ENCODE measurements at regions not wholly inside any gene's neighbourhood (a gene's known extent, or its start where the extent isn't known, plus 50 kb on each side); places are given as distances from the start of the nearest gene placed in this dataset.
"Not testable (repeated sequence)": the region's sequence is repeated elsewhere in the genome, so short reads cannot be mapped to it uniquely, and the experiment has no call there.

DNA sequence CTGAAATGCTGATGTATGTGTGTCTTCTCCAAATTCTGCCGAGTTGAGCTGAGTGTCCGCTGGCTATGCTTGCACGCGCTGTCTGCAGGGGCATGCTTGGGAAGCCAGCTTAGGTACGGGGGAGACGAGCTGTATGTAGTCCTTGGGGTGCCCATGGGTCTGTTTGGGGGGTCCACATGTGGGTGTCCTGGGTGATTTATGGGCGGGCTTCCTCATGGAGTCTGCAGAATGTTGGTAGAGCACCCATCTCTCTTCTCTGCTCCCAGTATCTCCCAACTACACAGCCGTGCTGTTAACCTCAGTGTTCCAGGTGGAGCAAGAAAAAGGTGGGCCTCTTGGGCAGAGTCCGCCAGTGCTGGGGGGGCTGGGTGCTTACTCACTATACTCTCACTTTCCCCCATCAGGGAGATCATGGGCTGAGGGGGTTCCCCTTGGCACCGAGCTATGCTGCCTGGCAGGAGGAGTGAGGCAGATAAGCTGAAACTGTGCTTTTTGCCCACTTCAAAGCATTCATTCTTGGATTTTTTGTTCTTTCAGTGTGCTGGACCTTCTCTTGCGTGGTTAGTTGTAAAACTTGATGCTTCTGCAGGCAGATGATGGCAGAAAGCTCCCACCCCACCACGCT lies 128.2 kb upstream of the ALKAL2 start:
- DNase-seq = no peak
- intact Hi-C loops (cut with DNase I) = no loop called here

GRCh38 chr2:409523-409922 lies 121.6 kb upstream of the ALKAL2 start:
- no peak for DNase-seq
- intact Hi-C loops (cut with DNase I) = no loop called here

GRCh38 chr2:407630-408029 lies 119.7 kb upstream of the ALKAL2 start:
- intact Hi-C loops (cut with DNase I) = no loop called here
- no peak for DNase-seq

- intact Hi-C loops (cut with DNase I) = no loop called here
- no peak for DNase-seq
These were observed 119.0 kb upstream of the ALKAL2 start for GRCh38 chr2:406876-407275.

- intact Hi-C loops (cut with DNase I) = no loop called here
- DNase-seq = no peak
These were observed 118.3 kb upstream of the ALKAL2 start for GRCh38 chr2:406231-406630.

GRCh38 chr2:404581-404980 lies 116.7 kb upstream of the ALKAL2 start:
- no peak for DNase-seq
- intact Hi-C loops (cut with DNase I) = no loop called here

GRCh38 chr2:403682-404081 lies 115.8 kb upstream of the ALKAL2 start:
- intact Hi-C loops (cut with DNase I) = no loop called here

DNA sequence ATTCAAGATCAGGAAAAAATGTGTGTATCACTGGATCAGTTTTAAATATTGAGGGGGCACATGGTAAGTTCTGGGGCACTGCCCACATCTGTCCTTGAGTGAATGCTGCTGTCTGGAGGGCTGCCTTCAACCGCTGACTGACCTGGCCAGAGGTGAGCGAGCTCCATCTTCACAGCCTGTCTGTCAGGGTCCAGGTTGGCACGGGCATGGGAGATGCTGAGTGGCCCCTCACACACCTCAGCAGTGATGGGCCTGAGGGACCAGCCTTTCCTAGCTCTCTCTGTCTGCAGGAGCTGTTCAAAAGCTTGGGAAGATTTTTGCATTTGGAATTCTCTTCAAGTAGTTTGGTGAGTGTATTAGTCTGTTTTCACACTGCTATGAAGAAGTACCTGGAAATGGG lies 114.8 kb upstream of the ALKAL2 start:
- intact Hi-C loops (cut with DNase I) = no loop called here
- DNase-seq = no peak

More at GRCh38 chr2:403682-404081, 115.8 kb upstream of the ALKAL2 start:
- DNase-seq = no peak

- no peak for DNase-seq
- intact Hi-C loops (cut with DNase I) = no loop called here
These were observed 114.3 kb upstream of the ALKAL2 start for GRCh38 chr2:402206-402605.

- no peak for DNase-seq
These were observed 113.3 kb upstream of the ALKAL2 start for GRCh38 chr2:401019-401679.

GRCh38 chr2:397926-398325 lies 110.0 kb upstream of the ALKAL2 start:
- no peak for DNase-seq
- intact Hi-C loops (cut with DNase I) = no loop called here

More at GRCh38 chr2:401019-401679, 113.3 kb upstream of the ALKAL2 start:
- intact Hi-C loops (cut with DNase I) = no loop called here

DNA sequence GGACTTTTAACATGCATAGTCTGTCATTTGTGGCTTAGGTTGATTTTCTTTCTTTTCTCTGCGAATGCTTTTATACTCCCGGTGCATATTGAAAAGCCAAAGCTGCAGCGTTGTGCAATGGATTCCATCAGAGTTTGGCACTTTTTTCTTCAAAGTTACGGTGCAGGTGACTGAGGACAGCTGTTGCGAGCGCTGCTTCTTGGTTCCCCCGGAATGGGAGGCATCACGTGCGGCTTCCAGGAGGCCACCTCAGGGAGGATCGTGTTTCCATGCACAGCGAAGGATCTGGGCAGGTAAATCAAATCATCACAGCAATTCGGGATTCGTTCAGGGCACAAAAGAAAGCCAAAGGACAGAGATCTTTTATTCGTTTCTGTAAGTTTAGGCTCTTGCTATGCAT lies 109.6 kb upstream of the ALKAL2 start:
- intact Hi-C loops (cut with DNase I) = no loop called here
- DNase-seq = no peak

DNA sequence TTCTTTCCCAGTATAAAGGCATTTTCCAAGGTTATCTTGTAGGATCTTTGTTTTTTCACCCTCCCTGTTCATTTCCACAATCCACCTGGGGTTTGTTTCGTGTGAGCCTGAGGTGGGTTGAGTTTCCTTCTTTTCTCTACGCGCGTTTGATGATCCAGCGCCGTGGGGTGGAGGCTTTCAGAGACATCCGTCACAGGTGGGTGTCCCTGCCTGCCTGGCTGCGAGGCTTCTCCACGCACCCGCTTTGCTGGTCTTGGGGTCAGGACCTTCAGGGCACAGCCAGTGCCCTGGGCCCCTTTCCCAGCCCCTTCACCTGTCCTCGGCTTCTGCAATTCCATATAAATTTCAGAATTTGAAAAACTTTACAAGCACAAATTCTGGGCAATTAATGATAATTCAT lies 109.0 kb upstream of the ALKAL2 start:
- DNase-seq = no peak
- intact Hi-C loops (cut with DNase I) = no loop called here

DNA sequence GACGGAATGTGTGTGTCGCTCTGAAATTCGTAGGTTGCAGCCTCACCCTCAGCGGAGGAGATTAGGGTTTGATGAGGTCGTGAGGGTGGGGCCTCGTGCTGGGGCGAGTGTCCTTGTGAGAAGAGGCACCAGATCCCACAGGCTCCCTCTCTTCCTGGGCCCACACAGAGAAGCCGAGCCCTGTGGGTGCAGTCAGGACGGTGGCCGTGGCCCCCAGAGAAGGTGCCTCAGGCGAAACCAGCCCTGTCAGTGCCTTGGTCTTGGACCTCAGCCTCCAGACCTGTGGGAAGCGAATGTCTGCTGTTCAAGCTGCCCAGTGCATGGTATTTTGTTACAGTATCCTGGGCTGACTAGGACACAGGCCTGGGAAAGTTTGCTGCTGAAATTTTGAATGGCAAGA lies 108.0 kb upstream of the ALKAL2 start:
- DNase-seq = peak in 1 of 10 donors; percentile 66
- intact Hi-C loops (cut with DNase I) = no loop called here

- peak in 7 of 10 donors; percentile 50 to 91 (median 68) for DNase-seq
- intact Hi-C loops (cut with DNase I) = no loop called here
These were observed 106.1 kb upstream of the ALKAL2 start for GRCh38 chr2:393711-394696.

GRCh38 chr2:392926-393280 lies 105.0 kb upstream of the ALKAL2 start:
- intact Hi-C loops (cut with DNase I) = no loop called here
- DNase-seq = no peak

DNA sequence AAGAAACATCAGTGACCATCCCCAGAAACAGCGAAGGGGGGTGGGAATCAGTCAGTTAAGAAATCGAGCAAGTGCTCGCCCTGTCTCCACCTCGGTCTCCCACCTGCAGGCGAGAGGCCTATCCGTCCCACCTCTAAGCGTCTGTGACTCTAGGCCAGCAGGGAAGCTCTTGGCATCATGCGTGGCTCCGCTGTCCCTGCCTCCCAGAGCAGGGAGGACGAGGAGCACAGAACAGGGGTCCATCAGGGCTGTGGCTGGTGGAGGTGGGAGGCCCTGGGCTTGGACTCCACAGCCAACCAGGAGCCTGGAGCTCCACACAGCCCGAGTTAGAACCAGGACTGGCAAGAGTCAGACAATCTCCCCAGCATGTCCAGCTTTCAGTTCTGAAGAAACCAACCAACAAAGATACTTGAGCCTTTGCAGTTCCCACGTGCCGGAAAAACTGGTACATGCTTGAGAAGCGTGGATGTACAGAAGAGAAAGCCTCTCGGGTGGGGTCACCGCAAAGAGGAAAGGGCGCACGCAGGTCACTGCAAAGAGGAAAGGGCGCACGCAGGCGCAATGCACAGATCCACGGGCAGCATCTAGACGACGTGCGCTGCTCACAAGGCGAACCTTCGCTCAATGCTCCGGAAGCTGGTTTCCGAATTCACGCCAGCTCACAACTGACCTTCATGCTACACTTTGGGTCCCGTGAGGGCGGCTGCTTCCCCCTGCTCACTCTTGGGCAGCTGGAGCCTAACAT lies 104.5 kb upstream of the ALKAL2 start:
- intact Hi-C loops (cut with DNase I) = no loop called here
- peak in 1 of 10 donors; percentile 65 for DNase-seq

DNA sequence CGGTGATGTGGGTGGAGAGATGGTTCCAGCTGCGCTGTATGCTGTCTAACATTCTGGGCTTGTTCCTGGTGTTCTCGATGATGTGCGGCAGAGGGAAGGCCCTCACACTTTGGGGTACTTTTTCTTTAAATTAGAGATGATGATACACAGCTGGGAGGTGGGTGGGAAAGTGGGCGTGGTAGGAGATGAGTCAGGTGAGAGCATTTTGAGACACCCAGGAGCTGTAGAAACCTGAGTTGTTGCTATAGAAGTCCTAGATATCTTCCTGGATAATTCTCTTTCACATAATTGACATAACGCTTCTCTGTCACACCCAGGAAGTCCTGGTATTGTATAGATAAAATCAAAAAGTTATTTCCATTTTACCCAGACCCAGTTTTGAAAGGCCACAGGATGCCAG lies 103.8 kb upstream of the ALKAL2 start:
- intact Hi-C loops (cut with DNase I) = no loop called here
- no peak for DNase-seq

DNA sequence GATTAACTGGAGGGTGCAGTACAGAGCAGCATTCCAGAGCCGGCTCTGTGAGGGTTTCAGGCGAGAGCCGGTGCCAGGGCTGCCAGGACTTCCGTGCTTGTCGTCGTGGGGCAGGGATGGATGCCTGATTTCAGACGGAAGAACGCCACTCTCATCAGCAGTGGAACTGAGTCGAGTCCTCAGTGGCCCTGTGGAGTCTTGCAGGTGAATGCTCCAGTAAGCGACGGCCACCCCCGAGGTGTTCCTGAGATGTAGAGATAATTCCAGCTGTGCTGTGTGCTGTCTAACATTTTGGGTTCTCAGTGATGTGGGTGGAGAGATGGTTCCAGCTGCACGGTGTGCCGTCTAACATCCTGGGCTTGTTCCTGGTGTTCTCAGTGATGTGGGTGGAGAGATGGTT lies 103.1 kb upstream of the ALKAL2 start:
- intact Hi-C loops (cut with DNase I) = no loop called here
- peak in 1 of 10 donors; percentile 40 for DNase-seq

DNA sequence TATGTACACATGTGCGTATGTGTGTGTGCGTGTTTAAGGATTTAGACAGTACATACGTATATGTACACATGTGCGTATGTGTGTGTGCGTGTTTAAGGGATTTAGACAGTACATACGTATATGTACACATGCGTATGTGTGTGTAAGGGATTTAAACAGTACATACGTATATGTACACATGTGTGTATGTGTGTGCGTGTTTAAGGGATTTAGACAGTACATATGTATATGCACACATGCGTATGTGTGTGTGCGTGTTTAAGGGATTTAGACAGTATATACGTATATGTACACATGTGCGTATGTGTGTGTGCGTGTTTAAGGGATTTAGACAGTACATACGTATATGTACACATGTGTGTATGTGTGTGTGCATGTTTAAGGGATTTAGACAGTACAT lies 102.1 kb upstream of the ALKAL2 start:
- DNase-seq; intact Hi-C loops (cut with DNase I): not testable (repeated sequence)

DNA sequence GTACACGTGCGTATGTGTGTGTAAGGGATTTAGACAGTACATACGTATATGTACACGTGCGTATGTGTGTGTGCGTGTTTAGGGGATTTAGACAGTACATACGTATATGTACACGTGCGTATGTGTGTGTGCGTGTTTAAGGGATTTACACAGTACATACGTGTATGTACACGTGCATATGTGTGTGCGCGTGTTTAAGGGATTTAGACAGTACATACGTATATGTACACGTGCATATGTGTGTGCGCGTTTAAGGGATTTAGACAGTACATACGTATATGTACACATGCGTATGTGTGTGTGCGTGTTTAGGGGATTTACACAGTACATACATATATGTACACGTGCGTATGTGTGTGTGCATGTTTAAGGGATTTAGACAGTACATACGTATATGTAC lies 100.9 kb upstream of the ALKAL2 start:
- DNase-seq; intact Hi-C loops (cut with DNase I): not testable (repeated sequence)
